GM12865 (cell line): ENCODE measurements at regions not wholly inside any gene's neighbourhood (a gene's known extent, or its start where the extent isn't known, plus 50 kb on each side); places are given as distances from the start of the nearest gene placed in this dataset.

Experiments
- DNase-seq: peaks from one replicate; pipeline ENCODE4 v3.0.0; 2010; ENCODE audit warnings: low read depth
- H3K4me3 ChIP-seq: 2 replicates; pipeline ENCODE4 v1.5.1; 2011; ENCODE audit warnings: mild to moderate bottlenecking, low read depth, low read length, control low read depth
- CTCF ChIP-seq: IDR thresholded peaks from 2 replicates; pipeline ENCODE4 v1.5.1; 2011; ENCODE audit warnings: low read length, control low read depth, low read depth, inconsistent platforms; ENCODE audit not compliant: insufficient read depth; ENCODE audit errors: missing control alignments

DNA sequence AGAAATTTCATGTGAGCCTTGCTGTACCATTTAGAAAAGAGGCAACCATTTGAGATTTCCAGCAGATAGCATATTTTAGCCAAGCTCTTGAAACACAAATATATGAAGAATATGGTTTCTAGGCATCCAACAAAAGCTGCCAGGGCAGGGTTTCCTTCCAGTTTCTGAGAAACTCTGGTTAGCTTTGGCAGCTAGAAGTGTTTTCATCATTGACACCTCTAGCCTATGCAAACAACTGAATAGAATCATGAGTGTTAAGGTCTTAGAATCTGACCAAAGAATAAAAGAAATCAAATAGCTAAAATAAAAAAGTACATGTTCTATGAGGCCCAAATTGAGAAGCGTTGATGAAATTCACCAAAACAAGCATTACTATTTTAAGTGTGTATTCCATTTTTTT is 188.1 kb downstream of the TMEM167A start:
- H3K4me3 ChIP-seq: no peak overlapping the region
- DNase-seq: no peak
- no peak for TF ChIP-seq CTCF

GRCh38 chr5:82886911-82887310 is 190.3 kb downstream of the TMEM167A start:
- H3K4me3 ChIP-seq: no peak overlapping the region
- DNase-seq: no peak
- no peak for TF ChIP-seq CTCF

DNA sequence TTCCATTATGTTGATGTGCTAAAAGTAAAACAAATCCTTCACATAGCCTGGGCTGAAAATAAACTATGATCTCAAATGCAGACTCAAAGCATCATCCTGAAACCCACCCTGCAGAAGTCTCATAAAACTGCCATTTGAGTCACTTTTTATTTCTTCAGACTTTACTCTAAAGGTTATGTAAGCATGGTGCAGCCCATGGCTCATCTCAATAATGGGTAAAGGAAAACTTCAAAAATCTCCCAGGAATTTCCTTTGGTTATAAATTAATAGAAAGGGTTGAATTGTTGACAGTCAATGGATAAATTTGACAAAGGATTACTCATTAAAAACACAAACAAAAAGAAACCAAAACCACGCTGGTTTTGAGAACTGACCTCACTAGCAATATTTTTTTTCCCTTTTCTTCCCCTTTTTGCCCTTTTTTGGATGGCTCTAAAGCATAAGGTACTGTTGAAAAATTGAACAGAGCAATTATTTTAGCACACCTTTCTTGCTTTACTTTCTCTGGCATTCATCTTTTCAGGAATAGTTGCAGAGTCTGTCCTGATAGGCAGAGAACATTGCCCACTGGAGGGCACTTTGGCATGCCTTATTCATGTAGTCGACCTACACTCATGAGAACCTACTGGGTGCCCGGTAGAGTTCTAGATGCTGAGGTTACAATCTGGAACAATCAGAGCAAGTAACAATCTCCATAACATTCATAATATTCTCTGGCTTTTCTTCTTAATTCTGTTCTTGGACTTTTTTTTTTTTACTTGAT is 191.4 kb downstream of the TMEM167A start:
- DNase-seq: peak; percentile 34
- no peak overlapping the region; the same call in 1 of the 2 replicates for H3K4me3 ChIP-seq

GRCh38 chr5:82884821-82885471 is 192.2 kb downstream of the TMEM167A start:
- DNase-seq: no peak
- H3K4me3 ChIP-seq: no peak overlapping the region
- TF ChIP-seq CTCF: no peak

More for the DNA sequence above, 191.4 kb downstream of the TMEM167A start:
- peak; percentile 19 for TF ChIP-seq CTCF

GRCh38 chr5:82882316-82882715 is 194.9 kb downstream of the TMEM167A start:
- no peak for DNase-seq
- no peak for TF ChIP-seq CTCF
- no peak overlapping the region for H3K4me3 ChIP-seq

DNA sequence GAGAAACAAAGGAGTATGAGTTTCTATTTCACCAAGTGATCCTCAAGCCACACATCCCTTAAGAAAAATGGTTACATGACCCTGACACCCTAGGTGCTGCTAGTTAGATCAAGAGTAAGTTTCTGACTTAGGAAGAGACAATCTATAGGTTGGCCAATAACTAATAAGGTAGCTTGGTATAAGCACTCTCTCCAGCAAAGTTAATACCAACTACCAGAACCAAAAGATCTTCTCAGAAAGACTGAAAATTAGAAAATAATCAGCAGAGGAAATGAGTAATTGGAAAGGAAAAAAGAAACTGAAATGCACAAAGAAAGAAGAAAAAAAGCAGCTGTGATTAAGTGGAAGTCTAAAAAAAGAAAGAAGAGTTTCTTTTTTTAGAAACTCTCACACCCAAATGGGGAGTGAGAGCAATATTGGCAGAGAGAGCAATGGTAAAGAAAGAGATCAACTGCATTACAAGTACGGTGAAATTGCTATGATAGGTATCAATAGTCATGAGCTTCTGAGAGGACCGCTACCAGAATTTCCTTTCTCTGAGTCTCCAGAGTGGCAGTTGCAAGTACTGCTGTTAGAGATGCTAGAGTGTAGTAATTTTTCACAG is 195.5 kb downstream of the TMEM167A start:
- no peak overlapping the region for H3K4me3 ChIP-seq
- peak; percentile 34 for DNase-seq
- TF ChIP-seq CTCF: no peak
